GM12878 (cell line): ENCODE measurements at regions not wholly inside any gene's neighbourhood (a gene's known extent, or its start where the extent isn't known, plus 50 kb on each side); places are given as distances from the start of the nearest gene placed in this dataset.

ENCODE experiments used
- ATAC-seq: fragments of 200-7000 bp; cut with Tn5 transposase; 3 replicates; pipeline ENCODE4 v1.9.1; 2020; ENCODE audit warnings: mild to moderate bottlenecking, moderate library complexity
- BruUV-seq: library from RNA; stranded (reverse); fragments of 400-500 nt; replicated peaks from 2 replicates; lab custom pipeline; 2021; lab: Mats Ljungman, UMichigan
- CTCF ChIA-PET: fragments of 300-600 bp; sonication (Branson Sonifier 250); formaldehyde crosslinking; extraction: SDS; loops from one replicate; lab custom pipeline; 2021; ENCODE audit warnings: inconsistent platforms; lab: Yijun Ruan, JAX
- POLR2A ChIA-PET: fragments of 350-600 bp; formaldehyde crosslinking; extraction: SDS; loops from one replicate; lab custom pipeline; 2021; ENCODE audit warnings: inconsistent platforms; lab: Charles Lee
- RAD21 ChIA-PET: fragments of 300-600 bp; sonication (Branson Sonifier 250); formaldehyde crosslinking; loops from one replicate; lab custom pipeline; 2023; ENCODE audit warnings: antibody characterized with exemption; ENCODE audit not compliant: unreplicated experiment; lab: Charles Lee
- SMC1A ChIA-PET: fragments of 300-600 bp; sonication (Branson Sonifier 250); formaldehyde crosslinking; loops from one replicate; lab custom pipeline; 2023; ENCODE audit not compliant: unreplicated experiment, uncharacterized antibody; lab: Charles Lee
- DNase-seq: peaks from one replicate; pipeline ENCODE4 v3.0.0-alpha.2; 2011; ENCODE audit warnings: low read depth, low spot score
- FAIRE-seq: peaks from 3 replicates; lab custom pipeline; 2011; peaks lifted over from hg19 to GRCh38; lab: Jason Lieb, UNC
- H2AFZ ChIP-seq: 2 replicates; pipeline ENCODE4 v1.6.0; 2011; ENCODE audit warnings: low read depth, low read length, control low read depth; ENCODE audit not compliant: control insufficient read depth
- H3K27ac ChIP-seq: 2 replicates; pipeline ENCODE4 v1.5.1; 2011; ENCODE audit warnings: control low read depth; ENCODE audit not compliant: control insufficient read depth, insufficient read depth
- H3K27me3 ChIP-seq, 2 experiments: replicated peaks in 1 of 2; 2 replicates each; pipeline versions ENCODE4 v1.6.0 to v1.6.1; 2011; ENCODE audit warnings: low read length in 1 of 2; ENCODE audit not compliant: control insufficient read depth in 2 of 2, insufficient read depth in 2 of 2
- H3K36me3 ChIP-seq, 2 experiments: 2 replicates each; pipeline ENCODE4 v1.5.1; 2011; ENCODE audit warnings: low read length in 1 of 2; ENCODE audit not compliant: control insufficient read depth in 2 of 2, insufficient read depth in 2 of 2
- H3K4me1 ChIP-seq: 2 replicates; pipeline ENCODE4 v1.6.1; 2011; ENCODE audit warnings: mild to moderate bottlenecking, low read length, moderate library complexity, mixed read lengths; ENCODE audit not compliant: control insufficient read depth, insufficient read depth
- H3K4me2 ChIP-seq: 2 replicates; pipeline ENCODE4 v1.6.0; 2011; ENCODE audit warnings: control low read depth; ENCODE audit not compliant: control insufficient read depth, insufficient read depth
- H3K4me3 ChIP-seq: fragments of 200-600 bp; sonication (generic); 2 replicates; pipeline ENCODE4 v1.5.1; 2016
- H3K79me2 ChIP-seq: 2 replicates; pipeline ENCODE4 v1.6.0; 2011; ENCODE audit warnings: low read length; ENCODE audit not compliant: control insufficient read depth, insufficient read depth
- H3K9ac ChIP-seq: 2 replicates; pipeline ENCODE4 v1.8.0; 2011; ENCODE audit warnings: low read length, control low read depth, mixed read lengths; ENCODE audit not compliant: control insufficient read depth, insufficient read depth
- H3K9me3 ChIP-seq: replicated peaks from 3 replicates; pipeline ENCODE4 v1.5.1; 2011; ENCODE audit warnings: mild to moderate bottlenecking, low read length; ENCODE audit not compliant: control insufficient read depth, insufficient read depth
- H4K20me1 ChIP-seq: 2 replicates; pipeline ENCODE4 v1.6.0; 2011; ENCODE audit not compliant: control insufficient read depth, insufficient read depth
- ATF2 ChIP-seq: IDR thresholded peaks from 2 replicates; pipeline ENCODE4 v1.6.1; 2012; ENCODE audit warnings: low read length, inconsistent platforms
- ATF7 ChIP-seq: fragments of 450-650 bp; IDR thresholded peaks from 2 replicates; pipeline ENCODE4 v1.6.1; 2016; ENCODE audit warnings: low read depth, mild to moderate bottlenecking
- BACH1 ChIP-seq: fragments of 450-650 bp; IDR thresholded peaks from 2 replicates; pipeline ENCODE4 v1.6.1; 2017; ENCODE audit warnings: mild to moderate bottlenecking, borderline replicate concordance
- CBX3 ChIP-seq: fragments of 200-600 bp; sonication (generic); IDR thresholded peaks from 2 replicates; pipeline ENCODE4 v1.6.1; 2016; ENCODE audit warnings: low read depth, borderline replicate concordance
- CEBPB ChIP-seq, 2 experiments: fragments of 150-350 bp in 1 of 2; IDR thresholded peaks; 2 replicates each; pipeline ENCODE4 v1.6.1; 2012 to 2014; ENCODE audit warnings: low read depth in 2 of 2, low read length in 2 of 2, borderline replicate concordance in 1 of 2, inconsistent platforms in 1 of 2
- GABPA ChIP-seq: IDR thresholded peaks from 2 replicates; pipeline ENCODE4 v1.6.1; 2014; ENCODE audit warnings: antibody characterized with exemption, low read depth, mild to moderate bottlenecking, inconsistent platforms
- KDM1A ChIP-seq: fragments of 200-600 bp; sonication (generic); IDR thresholded peaks from 2 replicates; pipeline ENCODE4 v1.6.1; 2016; ENCODE audit warnings: borderline replicate concordance
- MXI1 ChIP-seq: fragments of 150-350 bp; IDR thresholded peaks from 2 replicates; pipeline ENCODE4 v1.6.1; 2011; ENCODE audit warnings: low read depth, mild to moderate bottlenecking, inconsistent platforms, low read length, improper control_type of control experiment
- NFYA ChIP-seq: IDR thresholded peaks from 2 replicates; pipeline ENCODE4 v1.6.1; 2011; ENCODE audit warnings: low read depth, mild to moderate bottlenecking, low read length, improper control_type of control experiment, borderline replicate concordance
- PKNOX1 ChIP-seq: fragments of 450-650 bp; IDR thresholded peaks from 2 replicates; pipeline ENCODE4 v1.6.1; 2016; ENCODE audit warnings: mild to moderate bottlenecking
- STAT1 ChIP-seq: fragments of 450-650 bp; conservative IDR thresholded peaks from 2 replicates; pipeline ENCODE4 v1.6.1; 2014; ENCODE audit warnings: antibody characterized with exemption, mild to moderate bottlenecking
- USF2 ChIP-seq: IDR thresholded peaks from 2 replicates; pipeline ENCODE4 v1.6.1; 2011; ENCODE audit warnings: low read depth, low read length, improper control_type of control experiment, borderline replicate concordance
- ZBTB4 ChIP-seq: fragments of 450-650 bp; formaldehyde crosslinking; IDR thresholded peaks from 2 replicates; pipeline ENCODE4 v1.4.0; 2022; ENCODE audit warnings: mild to moderate bottlenecking, moderate library complexity
- ZNF687 ChIP-seq: fragments of 450-650 bp; IDR thresholded peaks from 2 replicates; pipeline ENCODE4 v1.6.1; 2017; ENCODE audit warnings: mild to moderate bottlenecking, moderate library complexity
- WGBS: methylation state at CpG from one replicate; pipeline ENCODE4 v1.1.6; 2016; ENCODE audit warnings: low lambda C conversion rate; ENCODE audit not compliant: insufficient replicate concordance, insufficient coverage; ENCODE audit errors: missing lambda C conversion rate; 5-methylcytosine and 5-hydroxymethylcytosine counted together
- in situ Hi-C: fragments of 300-500 bp; cut with MboI; formaldehyde crosslinking; loops from 9 replicates; pipeline ENCODE4 v1.14.3; 2018; ENCODE audit warnings: mixed read lengths
- intact Hi-C: fragments of 100-400 bp; cut with micrococcal nuclease; formaldehyde crosslinking; loops from one replicate; pipeline ENCODE4 v1.14.2; 2022; ENCODE audit not compliant: unreplicated experiment

- FAIRE-seq: no peak
- H3K4me3 ChIP-seq: no peak overlapping the region
- H3K36me3 ChIP-seq: no peaks in the 10 kb centered on the region
- in situ Hi-C loops: no loop called here
- WGBS: 69% methylated on average over 2 of the region's 2 CpGs
- H3K79me2 ChIP-seq: no peaks in the 10 kb centered on the region
- RAD21 ChIA-PET: no interaction called here
- no peak overlapping the region for H3K4me2 ChIP-seq
- no peak for ATAC-seq
- H4K20me1 ChIP-seq: no peaks in the 10 kb centered on the region
- H3K27me3 ChIP-seq: no peaks in the 10 kb centered on the region
- peaks cover 4% of the 10 kb centered on the region; the same call in 1 of the 3 replicates for H3K9me3 ChIP-seq
- H3K9ac ChIP-seq: no peak overlapping the region
- intact Hi-C loops: no loop called here
- H3K27ac ChIP-seq: no peak overlapping the region
- H3K4me1 ChIP-seq: no peaks in the 10 kb centered on the region
- CTCF ChIA-PET: no interaction called here
- SMC1A ChIA-PET: no interaction called here
- no peak for DNase-seq
- H2AFZ ChIP-seq: no peak overlapping the region
- BruUV-seq: no TSS peak
- POLR2A ChIA-PET: no interaction called here
- no peak for TF ChIP-seq ATF7
- TF ChIP-seq USF2: no peak
- TF ChIP-seq CEBPB (IDR thresholded peaks at IDR 0.05; ENCODE audit: borderline replicate concordance in 1 of 2, low read depth in 2 of 2, low read length in 2 of 2): no peak
- no peak for TF ChIP-seq ZNF687
- TF ChIP-seq KDM1A: no peak
- no peak for TF ChIP-seq ATF2
- TF ChIP-seq MXI1: no peak
- no peak for TF ChIP-seq ZBTB4
- TF ChIP-seq BACH1: no peak
- TF ChIP-seq GABPA: no peak
- TF ChIP-seq STAT1: no peak
- TF ChIP-seq PKNOX1: no peak
- TF ChIP-seq NFYA: no peak
- TF ChIP-seq CBX3: no peak
Observed at GRCh38 chr1:172917972-172918371, 132.8 kb downstream of the TNFSF18 start.
